ENCODE measurements at regions not wholly inside any gene's neighbourhood (a gene's known extent, or its start where the extent isn't known, plus 50 kb on each side); places are given as distances from the start of the nearest gene placed in this dataset.

DNA sequence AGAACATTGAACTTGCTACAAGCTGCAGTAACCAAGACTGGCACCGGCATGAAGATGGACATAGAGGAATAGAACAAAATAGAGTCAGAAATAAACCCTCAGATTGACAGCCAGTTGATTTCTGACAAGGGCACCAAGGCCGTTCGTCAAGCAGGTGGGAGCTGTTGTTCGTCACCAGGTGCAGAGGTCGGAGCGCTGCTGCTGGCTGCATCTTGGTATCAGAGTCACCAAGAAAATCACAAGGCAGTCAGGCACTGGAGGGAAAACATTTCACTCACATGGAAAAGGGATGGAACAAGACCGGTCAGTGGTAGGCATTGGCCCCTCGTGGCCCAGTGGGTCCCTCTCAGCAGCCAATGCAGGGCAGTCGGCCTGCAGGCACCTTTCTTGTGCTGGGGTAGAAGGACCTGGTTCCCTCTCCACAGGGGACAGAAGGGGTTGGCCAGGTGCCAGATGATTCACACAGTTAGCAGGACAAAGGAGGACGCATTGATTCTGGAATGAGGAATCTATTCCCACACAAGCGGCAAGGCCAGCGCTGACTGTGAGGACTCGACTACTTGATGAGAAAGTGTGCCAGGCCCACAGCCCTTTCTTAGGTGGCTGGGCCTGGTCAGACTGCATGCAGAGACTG lies 115.8 kb upstream of the FGF3 start:
- H3K4me1 ChIP-seq (ENCODE audit: control insufficient read depth, insufficient read depth, low read length), result no peaks in the 10 kb centered on the region
- no peaks in the 10 kb centered on the region for H3K9me3 ChIP-seq (ENCODE audit: control insufficient read depth, insufficient read depth, low read length)
- Mint-ChIP-seq H3K4me3 (no peak overlapping the region), H3K27me3 (ENCODE audit: low read depth in 2 of 2) (peaks cover 11 to 19% of the 10 kb centered on the region in 2 donors), H3K9me3 (no peaks in the 10 kb centered on the region), H3K27ac (no peak overlapping the region), H3K36me3 (no peaks in the 10 kb centered on the region), H3K4me1 (no peaks in the 10 kb centered on the region)
- DNase-seq, result no peak
- intact Hi-C loops (cut with micrococcal nuclease), result no loop called here
- no peak overlapping the region for H3K27ac ChIP-seq (ENCODE audit: low read length)
- H3K27me3 ChIP-seq (ENCODE audit: control insufficient read depth, insufficient read depth, low read length), result no peaks in the 10 kb centered on the region
- TF ChIP-seq, protein P1, sequence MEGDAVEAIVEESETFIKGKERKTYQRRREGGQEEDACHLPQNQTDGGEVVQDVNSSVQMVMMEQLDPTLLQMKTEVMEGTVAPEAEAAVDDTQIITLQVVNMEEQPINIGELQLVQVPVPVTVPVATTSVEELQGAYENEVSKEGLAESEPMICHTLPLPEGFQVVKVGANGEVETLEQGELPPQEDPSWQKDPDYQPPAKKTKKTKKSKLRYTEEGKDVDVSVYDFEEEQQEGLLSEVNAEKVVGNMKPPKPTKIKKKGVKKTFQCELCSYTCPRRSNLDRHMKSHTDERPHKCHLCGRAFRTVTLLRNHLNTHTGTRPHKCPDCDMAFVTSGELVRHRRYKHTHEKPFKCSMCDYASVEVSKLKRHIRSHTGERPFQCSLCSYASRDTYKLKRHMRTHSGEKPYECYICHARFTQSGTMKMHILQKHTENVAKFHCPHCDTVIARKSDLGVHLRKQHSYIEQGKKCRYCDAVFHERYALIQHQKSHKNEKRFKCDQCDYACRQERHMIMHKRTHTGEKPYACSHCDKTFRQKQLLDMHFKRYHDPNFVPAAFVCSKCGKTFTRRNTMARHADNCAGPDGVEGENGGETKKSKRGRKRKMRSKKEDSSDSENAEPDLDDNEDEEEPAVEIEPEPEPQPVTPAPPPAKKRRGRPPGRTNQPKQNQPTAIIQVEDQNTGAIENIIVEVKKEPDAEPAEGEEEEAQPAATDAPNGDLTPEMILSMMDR (IDR thresholded peaks at IDR 0.05), result no peak
- no peaks in the 10 kb centered on the region for H3K36me3 ChIP-seq (ENCODE audit: control insufficient read depth, insufficient read depth, low read length)
- 89% methylated on average over 13 of the region's 13 CpGs for WGBS (ENCODE audit: insufficient coverage)
- no peak for ATAC-seq
- H3K4me3 ChIP-seq (ENCODE audit: low read length), result no peak overlapping the region

GRCh38 chr11:69935941-69936505 lies 116.8 kb upstream of the FGF3 start:
- Mint-ChIP-seq H3K36me3 (no peaks in the 10 kb centered on the region), H3K4me1 (no peaks in the 10 kb centered on the region), H3K27ac (no peak overlapping the region), H3K4me3 (no peak overlapping the region), H3K9me3 (no peaks in the 10 kb centered on the region), H3K27me3 (ENCODE audit: low read depth in 2 of 2) (peaks cover 7 to 19% of the 10 kb centered on the region in 2 donors)
- ATAC-seq (no peak), DNase-seq (no peak)
- Histone ChIP-seq H3K4me1 (ENCODE audit: control insufficient read depth, insufficient read depth, low read length) (no peaks in the 10 kb centered on the region), H3K27ac (ENCODE audit: low read length) (no peak overlapping the region), H3K27me3 (ENCODE audit: control insufficient read depth, insufficient read depth, low read length) (no peaks in the 10 kb centered on the region), H3K9me3 (ENCODE audit: control insufficient read depth, insufficient read depth, low read length) (no peaks in the 10 kb centered on the region), H3K36me3 (ENCODE audit: control insufficient read depth, insufficient read depth, low read length) (no peaks in the 10 kb centered on the region), H3K4me3 (ENCODE audit: low read length) (no peak overlapping the region)
- intact Hi-C loops (cut with micrococcal nuclease), result no loop called here
- TF ChIP-seq, protein P1 (IDR thresholded peaks at IDR 0.05), result no peak

DNA sequence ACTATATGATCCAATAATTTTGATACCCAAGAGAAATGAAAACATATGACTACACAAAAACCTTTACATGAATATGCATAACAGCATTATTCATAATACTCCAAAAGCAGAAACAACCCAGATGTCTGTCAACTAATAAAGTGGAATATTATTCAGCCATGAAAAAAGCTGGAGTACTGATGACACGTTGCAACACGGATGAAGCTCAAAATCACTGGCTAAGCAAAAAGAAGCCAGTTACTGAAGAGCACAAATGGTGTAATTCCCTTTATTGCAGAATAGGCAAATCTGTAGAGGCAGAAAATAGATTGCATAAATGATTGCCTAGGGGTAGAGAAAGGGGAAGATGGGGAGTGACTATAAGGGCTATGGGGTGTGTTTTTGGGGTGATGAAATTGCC lies 117.6 kb upstream of the FGF3 start:
- Histone ChIP-seq H3K36me3 (ENCODE audit: control insufficient read depth, insufficient read depth, low read length) (no peaks in the 10 kb centered on the region), H3K27ac (ENCODE audit: low read length) (no peak overlapping the region), H3K27me3 (ENCODE audit: control insufficient read depth, insufficient read depth, low read length) (no peaks in the 10 kb centered on the region), H3K4me1 (ENCODE audit: control insufficient read depth, insufficient read depth, low read length) (no peaks in the 10 kb centered on the region), H3K4me3 (ENCODE audit: low read length) (no peak overlapping the region), H3K9me3 (ENCODE audit: control insufficient read depth, insufficient read depth, low read length) (no peaks in the 10 kb centered on the region)
- Mint-ChIP-seq H3K27me3 (ENCODE audit: low read depth in 2 of 2) (peaks cover 10 to 19% of the 10 kb centered on the region in 2 donors), H3K4me3 (no peak overlapping the region), H3K36me3 (no peaks in the 10 kb centered on the region), H3K9me3 (no peaks in the 10 kb centered on the region), H3K27ac (no peak overlapping the region), H3K4me1 (no peaks in the 10 kb centered on the region)
- 89% methylated on average over 2 of the region's 2 CpGs for WGBS (ENCODE audit: insufficient coverage)
- DNase-seq, result no peak
- intact Hi-C loops (cut with micrococcal nuclease), result no loop called here
- ATAC-seq, result no peak
- TF ChIP-seq, protein P1 (IDR thresholded peaks at IDR 0.05), result no peak

- Histone ChIP-seq H3K4me3 (ENCODE audit: low read length) (no peak overlapping the region), H3K36me3 (ENCODE audit: control insufficient read depth, insufficient read depth, low read length) (no peaks in the 10 kb centered on the region), H3K27me3 (ENCODE audit: control insufficient read depth, insufficient read depth, low read length) (no peaks in the 10 kb centered on the region), H3K27ac (ENCODE audit: low read length) (no peak overlapping the region), H3K4me1 (ENCODE audit: control insufficient read depth, insufficient read depth, low read length) (no peaks in the 10 kb centered on the region), H3K9me3 (ENCODE audit: control insufficient read depth, insufficient read depth, low read length) (no peaks in the 10 kb centered on the region)
- ATAC-seq (no peak), DNase-seq (no peak)
- Mint-ChIP-seq H3K9me3 (no peaks in the 10 kb centered on the region), H3K36me3 (no peaks in the 10 kb centered on the region), H3K4me3 (no peak overlapping the region), H3K27me3 (ENCODE audit: low read depth in 2 of 2) (peaks cover 6 to 19% of the 10 kb centered on the region in 2 donors), H3K4me1 (no peaks in the 10 kb centered on the region), H3K27ac (no peak overlapping the region)
- intact Hi-C loops (cut with micrococcal nuclease), result no loop called here
- WGBS (ENCODE audit: insufficient coverage), result 91% methylated on average over 13 of the region's 13 CpGs
- TF ChIP-seq, protein P1 (IDR thresholded peaks at IDR 0.05), result no peak
Measured at GRCh38 chr11:69938206-69938605, 119.0 kb upstream of the FGF3 start.

All from natural killer cell (primary cell).